ENCODE measurements at regions not wholly inside any gene's neighbourhood (a gene's known extent, or its start where the extent isn't known, plus 50 kb on each side); places are given as distances from the start of the nearest gene placed in this dataset.

GRCh38 chr6:15908871-15909270 is 220.0 kb upstream of the MYLIP start:
- TF ChIP-seq CTCF (IDR thresholded peaks at IDR 0.05), result no peak
- TF ChIP-seq POLR2A (IDR thresholded peaks at IDR 0.05), result no peak

Data from body of pancreas (tissue), 4 donors.